ENCODE measurements at regions not wholly inside any gene's neighbourhood (a gene's known extent, or its start where the extent isn't known, plus 50 kb on each side); places are given as distances from the start of the nearest gene placed in this dataset.
A peak's percentile ranks its signal among the peaks of the same experiment; 100 is the strongest.
"Not testable (repeated sequence)": the region's sequence is repeated elsewhere in the genome, so short reads cannot be mapped to it uniquely, and the experiment has no call there.

GRCh38 chr22:26933105-26933590, 275.8 kb downstream of the MIAT start:
- DNase-seq, result no peak

GRCh38 chr22:26937213-26937612, 279.8 kb downstream of the MIAT start:
- DNase-seq, result no peak

- no peak for DNase-seq
Observed at GRCh38 chr22:26939466-26939865, 282.1 kb downstream of the MIAT start.

GRCh38 chr22:26941896-26942636, 284.7 kb downstream of the MIAT start:
- DNase-seq, result no peak

- DNase-seq, result no peak
Observed at GRCh38 chr22:26942637-26942957, 285.2 kb downstream of the MIAT start.

GRCh38 chr22:26945565-26945964, 288.2 kb downstream of the MIAT start:
- no peak for DNase-seq

GRCh38 chr22:26949193-26949592, 291.8 kb downstream of the MIAT start:
- peak; percentile 20 for DNase-seq

GRCh38 chr22:26951139-26951538, 293.8 kb downstream of the MIAT start:
- not testable (repeated sequence) for DNase-seq

GRCh38 chr22:26952004-26952403, 294.6 kb downstream of the MIAT start:
- no peak for DNase-seq

- DNase-seq, result no peak
Observed at GRCh38 chr22:26952451-26953011, 295.1 kb downstream of the MIAT start.

- no peak for DNase-seq
Observed at GRCh38 chr22:26953012-26953883, 295.9 kb downstream of the MIAT start.

GRCh38 chr22:26956371-26956770, 299.0 kb downstream of the MIAT start:
- no peak for DNase-seq

- DNase-seq, result no peak
Observed at GRCh38 chr22:26957176-26957575, 299.8 kb downstream of the MIAT start.

- no peak for DNase-seq
Observed at GRCh38 chr22:26957897-26958296, 300.5 kb downstream of the MIAT start.

- DNase-seq, result no peak
Observed at GRCh38 chr22:26958378-26958777, 301.0 kb downstream of the MIAT start.

GRCh38 chr22:26964642-26965041, 307.3 kb downstream of the MIAT start:
- no peak for DNase-seq

- no peak for DNase-seq
Observed at GRCh38 chr22:26967282-26967681, 309.9 kb downstream of the MIAT start.

GRCh38 chr22:26968859-26969523, 311.6 kb downstream of the MIAT start:
- no peak for DNase-seq

GRCh38 chr22:26970809-26971394, 313.5 kb downstream of the MIAT start:
- no peak for DNase-seq

GRCh38 chr22:26972286-26972685, 314.9 kb downstream of the MIAT start:
- DNase-seq, result no peak

- DNase-seq, result not testable (repeated sequence)
Observed at GRCh38 chr22:26972915-26973314, 315.5 kb downstream of the MIAT start.

- DNase-seq, result no peak
Observed at GRCh38 chr22:26974034-26974433, 316.6 kb downstream of the MIAT start.

Measured in kidney glomerular epithelial cell (primary cell).